ENCODE measurements at regions not wholly inside any gene's neighbourhood (a gene's known extent, or its start where the extent isn't known, plus 50 kb on each side); places are given as distances from the start of the nearest gene placed in this dataset.

DNA sequence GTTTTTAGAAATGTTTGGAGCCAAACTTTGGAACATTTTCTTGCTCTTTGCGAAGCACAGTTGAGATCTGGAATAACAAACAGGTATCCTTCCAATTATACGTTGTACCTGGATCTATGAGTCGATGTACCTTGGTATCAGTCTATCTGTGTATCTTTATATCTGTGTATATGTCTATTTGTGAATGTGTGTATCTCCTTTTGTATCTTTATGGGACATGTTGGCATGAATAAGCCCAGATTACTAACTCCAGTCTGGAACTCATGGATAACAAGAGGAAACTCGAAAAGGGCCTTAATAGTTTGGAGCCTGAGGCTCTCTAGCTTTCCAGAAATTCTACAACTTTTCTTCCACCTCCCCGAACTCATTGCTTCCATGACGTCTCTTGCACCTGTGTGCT is 490.0 kb downstream of the GATA3 start:
- no peak for DNase-seq
- Mint-ChIP-seq H3K9me3 (ENCODE audit: unreplicated experiment) (no peaks in the 10 kb centered on the region), H3K4me1 (ENCODE audit: low read depth, unreplicated experiment) (no peaks in the 10 kb centered on the region), H3K4me3 (ENCODE audit: unreplicated experiment) (no peak overlapping the region), H3K27ac (ENCODE audit: unreplicated experiment) (no peak overlapping the region), H3K36me3 (ENCODE audit: insufficient read depth, unreplicated experiment) (no peaks in the 10 kb centered on the region), H3K27me3 (ENCODE audit: insufficient read depth, unreplicated experiment) (no peaks in the 10 kb centered on the region)
- TF ChIP-seq, protein P1, sequence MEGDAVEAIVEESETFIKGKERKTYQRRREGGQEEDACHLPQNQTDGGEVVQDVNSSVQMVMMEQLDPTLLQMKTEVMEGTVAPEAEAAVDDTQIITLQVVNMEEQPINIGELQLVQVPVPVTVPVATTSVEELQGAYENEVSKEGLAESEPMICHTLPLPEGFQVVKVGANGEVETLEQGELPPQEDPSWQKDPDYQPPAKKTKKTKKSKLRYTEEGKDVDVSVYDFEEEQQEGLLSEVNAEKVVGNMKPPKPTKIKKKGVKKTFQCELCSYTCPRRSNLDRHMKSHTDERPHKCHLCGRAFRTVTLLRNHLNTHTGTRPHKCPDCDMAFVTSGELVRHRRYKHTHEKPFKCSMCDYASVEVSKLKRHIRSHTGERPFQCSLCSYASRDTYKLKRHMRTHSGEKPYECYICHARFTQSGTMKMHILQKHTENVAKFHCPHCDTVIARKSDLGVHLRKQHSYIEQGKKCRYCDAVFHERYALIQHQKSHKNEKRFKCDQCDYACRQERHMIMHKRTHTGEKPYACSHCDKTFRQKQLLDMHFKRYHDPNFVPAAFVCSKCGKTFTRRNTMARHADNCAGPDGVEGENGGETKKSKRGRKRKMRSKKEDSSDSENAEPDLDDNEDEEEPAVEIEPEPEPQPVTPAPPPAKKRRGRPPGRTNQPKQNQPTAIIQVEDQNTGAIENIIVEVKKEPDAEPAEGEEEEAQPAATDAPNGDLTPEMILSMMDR (IDR thresholded peaks at IDR 0.05; ENCODE audit: insufficient read depth in 1 of 2, low read depth in 1 of 2, low read length in 1 of 2, severe bottlenecking in 1 of 2, unreplicated experiment in 1 of 2): no peak
- POLR2A ChIA-PET: no interaction called here
- 0 out of 2 replicates have a peak, but pooled peaks cover 3% of the 10 kb centered on the region for H3K4me1 ChIP-seq
- CTCF ChIA-PET: no interaction called here
- H3K4me3 ChIP-seq (ENCODE audit: low read depth, low read length): no peak overlapping the region
- no peaks in the 10 kb centered on the region for H3K36me3 ChIP-seq (ENCODE audit: control insufficient read depth, insufficient read depth, low read length)
- no peaks in the 10 kb centered on the region for H3K9me3 ChIP-seq
- no TSS peak for BruUV-seq (replicated peaks)
- no peaks in the 10 kb centered on the region for H3K27me3 ChIP-seq (replicated peaks; ENCODE audit: control insufficient read depth, insufficient read depth, low read length)
- intact Hi-C loops (cut with micrococcal nuclease; ENCODE audit: unreplicated experiment): no loop called here

DNA sequence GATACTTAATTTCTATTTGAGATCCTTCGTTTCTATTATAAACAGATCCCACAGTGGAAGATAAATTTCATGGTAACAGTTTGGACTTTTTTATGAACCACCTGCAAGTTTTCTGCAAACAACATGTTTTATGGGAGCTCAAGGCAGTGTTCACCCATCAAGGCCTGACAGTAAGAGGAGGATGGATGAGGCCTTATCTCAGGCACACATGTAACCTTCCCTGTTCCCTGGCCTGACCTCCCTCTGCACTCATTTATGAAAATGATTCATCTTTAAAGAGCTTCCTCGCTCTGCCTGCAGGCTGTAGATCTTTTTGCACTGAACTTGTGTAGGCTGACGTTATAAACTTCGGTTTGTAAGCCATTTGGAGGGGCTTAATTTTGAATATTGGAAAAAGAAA is 500.1 kb downstream of the GATA3 start:
- H3K9me3 Mint-ChIP-seq (ENCODE audit: unreplicated experiment): no peaks in the 10 kb centered on the region
- Histone ChIP-seq H3K4me1 (no peaks in the 10 kb centered on the region), H3K9me3 (no peaks in the 10 kb centered on the region), H3K36me3 (ENCODE audit: control insufficient read depth, insufficient read depth, low read length) (no peaks in the 10 kb centered on the region), H3K27me3 (replicated peaks; ENCODE audit: control insufficient read depth, insufficient read depth, low read length) (peaks cover 1% of the 10 kb centered on the region; the same call in 1 of the 2 replicates), H3K4me3 (ENCODE audit: low read depth, low read length) (no peak overlapping the region)
- no peaks in the 10 kb centered on the region for H3K36me3 Mint-ChIP-seq (ENCODE audit: insufficient read depth, unreplicated experiment)
- no peak for DNase-seq
- no TSS peak for BruUV-seq (replicated peaks)
- ChIA-PET CTCF (no interaction called here), POLR2A (no interaction called here)
- intact Hi-C loops (cut with micrococcal nuclease; ENCODE audit: unreplicated experiment): no loop called here
- H3K27me3 Mint-ChIP-seq (ENCODE audit: insufficient read depth, unreplicated experiment): peaks cover 4% of the 10 kb centered on the region
- no peaks in the 10 kb centered on the region for H3K4me1 Mint-ChIP-seq (ENCODE audit: low read depth, unreplicated experiment)
- TF ChIP-seq, protein P1 (IDR thresholded peaks at IDR 0.05; ENCODE audit: insufficient read depth in 1 of 2, low read depth in 1 of 2, low read length in 1 of 2, severe bottlenecking in 1 of 2, unreplicated experiment in 1 of 2): no peak
- H3K4me3 Mint-ChIP-seq (ENCODE audit: unreplicated experiment): no peak overlapping the region
- no peak overlapping the region for H3K27ac Mint-ChIP-seq (ENCODE audit: unreplicated experiment)

DNA sequence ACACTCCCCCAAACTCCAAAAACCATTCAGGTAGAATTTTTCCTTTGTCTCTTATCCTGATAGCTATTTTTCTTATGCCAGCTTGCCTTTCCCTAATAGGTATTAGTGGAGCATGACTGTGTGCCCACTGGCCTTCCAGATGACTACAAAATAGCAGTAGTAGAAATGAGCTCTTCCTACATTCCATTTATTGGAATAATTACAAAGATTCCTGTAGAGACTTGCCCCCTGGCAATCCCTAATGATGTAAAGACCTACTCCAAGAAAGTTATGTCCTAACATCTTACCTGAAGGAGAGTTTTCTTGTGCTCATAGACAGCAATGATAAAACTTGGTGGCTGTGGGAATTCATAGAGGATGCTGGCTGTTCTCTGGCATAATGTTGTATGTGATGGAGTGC is 501.8 kb downstream of the GATA3 start:
- Mint-ChIP-seq H3K36me3 (ENCODE audit: insufficient read depth, unreplicated experiment) (no peaks in the 10 kb centered on the region), H3K9me3 (ENCODE audit: unreplicated experiment) (no peaks in the 10 kb centered on the region), H3K27ac (ENCODE audit: unreplicated experiment) (no peak overlapping the region), H3K27me3 (ENCODE audit: insufficient read depth, unreplicated experiment) (peaks cover 4% of the 10 kb centered on the region), H3K4me1 (ENCODE audit: low read depth, unreplicated experiment) (no peaks in the 10 kb centered on the region), H3K4me3 (ENCODE audit: unreplicated experiment) (no peak overlapping the region)
- CTCF ChIA-PET: no interaction called here
- no peaks in the 10 kb centered on the region for H3K4me1 ChIP-seq
- no TSS peak for BruUV-seq (replicated peaks)
- H3K27me3 ChIP-seq (replicated peaks; ENCODE audit: control insufficient read depth, insufficient read depth, low read length): peaks cover 1% of the 10 kb centered on the region; the same call in 1 of the 2 replicates
- intact Hi-C loops (cut with micrococcal nuclease; ENCODE audit: unreplicated experiment): no loop called here
- no peak for DNase-seq
- POLR2A ChIA-PET: no interaction called here
- no peaks in the 10 kb centered on the region for H3K9me3 ChIP-seq
- TF ChIP-seq, protein P1 (IDR thresholded peaks at IDR 0.05; ENCODE audit: insufficient read depth in 1 of 2, low read depth in 1 of 2, low read length in 1 of 2, severe bottlenecking in 1 of 2, unreplicated experiment in 1 of 2): no peak
- no peaks in the 10 kb centered on the region for H3K36me3 ChIP-seq (ENCODE audit: control insufficient read depth, insufficient read depth, low read length)
- no peak overlapping the region for H3K4me3 ChIP-seq (ENCODE audit: low read depth, low read length)
